Kasumi-1 (cell line): ENCODE measurements at regions not wholly inside any gene's neighbourhood (a gene's known extent, or its start where the extent isn't known, plus 50 kb on each side); places are given as distances from the start of the nearest gene placed in this dataset.
A peak's percentile ranks its signal among the peaks of the same experiment; 100 is the strongest.
"Not testable (repeated sequence)": the region's sequence is repeated elsewhere in the genome, so short reads cannot be mapped to it uniquely, and the experiment has no call there.

Experiments used
- DNase-seq, 2 experiments: peaks; one replicate each; lab custom pipeline; 2025; lab: John Stamatoyannopoulos, UW

GRCh38 chr13:104967836-104968630, 1567.4 kb downstream of the EFNB2 start:
- no peak for DNase-seq

- no peak for DNase-seq
Measured at GRCh38 chr13:104967376-104967775, 1568.1 kb downstream of the EFNB2 start.

GRCh38 chr13:104962411-104962810, 1573.1 kb downstream of the EFNB2 start:
- DNase-seq, result no peak

DNA sequence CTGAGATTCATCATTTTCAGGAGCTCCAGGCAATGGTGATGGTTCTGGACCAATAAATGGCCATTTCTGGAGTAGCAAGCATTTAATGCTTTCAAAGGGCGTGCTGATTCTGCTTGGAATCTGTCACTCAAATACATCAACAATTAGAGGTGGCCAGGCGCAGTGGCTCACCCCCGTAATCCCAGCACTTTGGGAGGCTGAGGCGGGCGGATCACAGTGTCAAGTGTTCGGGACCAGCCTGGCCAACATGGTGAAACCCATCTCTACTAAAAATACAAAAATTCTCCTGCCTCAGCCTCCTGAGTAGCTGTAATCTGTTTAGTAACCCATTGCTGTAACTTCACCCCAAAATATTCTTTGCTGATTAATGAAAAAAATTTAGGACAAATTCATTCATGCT, 1574.2 kb downstream of the EFNB2 start:
- no peak for DNase-seq

GRCh38 chr13:104954210-104954609, 1581.3 kb downstream of the EFNB2 start:
- no peak for DNase-seq

DNA sequence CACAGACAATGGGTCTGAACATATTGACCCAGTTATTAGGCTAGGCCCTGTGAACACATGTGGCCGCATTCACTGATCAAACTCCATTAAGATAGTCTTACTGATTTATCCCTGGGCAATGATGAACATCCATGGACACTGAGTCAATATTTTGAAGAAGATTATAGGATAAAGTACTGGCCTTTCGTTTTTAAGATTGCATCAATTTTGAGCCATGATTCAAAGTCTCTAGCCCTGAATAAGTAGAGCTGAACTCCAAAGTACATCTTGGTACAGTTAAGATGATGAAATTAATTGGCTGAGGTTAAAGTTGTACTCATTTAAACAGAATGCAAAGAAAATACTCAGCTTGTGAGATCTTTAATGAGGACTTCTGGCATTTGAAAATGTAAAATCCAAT, 1581.9 kb downstream of the EFNB2 start:
- no peak for DNase-seq

GRCh38 chr13:104949840-104950740, 1585.4 kb downstream of the EFNB2 start:
- DNase-seq, result no peak

DNA sequence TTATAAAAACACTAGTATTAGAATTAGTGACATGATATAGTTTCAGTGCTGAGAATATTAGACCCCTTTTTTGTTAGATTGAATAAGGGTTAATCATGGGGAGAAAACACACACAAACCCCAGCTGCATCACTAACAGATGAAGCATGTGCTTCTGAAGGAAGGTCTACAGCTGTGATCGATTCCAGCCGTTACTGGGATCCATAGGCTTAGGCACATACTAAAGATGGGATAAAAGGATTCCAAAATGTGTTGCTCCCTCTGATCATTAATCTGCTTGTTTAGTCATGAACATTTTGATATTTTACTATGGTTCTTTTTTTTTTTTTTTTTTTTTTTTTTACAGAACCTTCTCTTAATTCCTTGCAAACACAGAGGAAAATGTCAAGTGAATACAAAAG, 1591.3 kb downstream of the EFNB2 start:
- DNase-seq, result no peak

- DNase-seq, result no peak
Measured at GRCh38 chr13:104943331-104943730, 1592.1 kb downstream of the EFNB2 start.

- no peak for DNase-seq
Measured at GRCh38 chr13:104937881-104938280, 1597.6 kb downstream of the EFNB2 start.

GRCh38 chr13:104936304-104936703, 1599.2 kb downstream of the EFNB2 start:
- no peak for DNase-seq

DNA sequence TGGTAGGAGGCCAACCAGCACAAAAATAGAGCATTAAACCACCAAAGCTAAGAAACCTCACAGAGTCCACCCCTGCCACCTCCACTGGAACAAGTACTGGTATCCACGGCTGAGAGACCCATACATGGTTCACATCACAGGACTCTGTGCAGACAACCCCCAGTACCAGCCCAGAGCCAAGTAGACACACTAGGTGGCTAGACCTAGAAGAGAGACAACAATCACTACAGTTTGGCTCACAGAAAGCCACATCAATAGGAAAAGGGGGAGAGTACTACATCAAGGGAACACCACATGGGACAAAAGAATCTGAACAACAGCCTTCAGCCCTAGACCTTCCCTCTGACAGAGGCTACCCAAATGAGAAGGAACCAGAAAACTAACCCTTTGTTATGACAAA, 1614.9 kb downstream of the EFNB2 start:
- not testable (repeated sequence) for DNase-seq

- no peak for DNase-seq
Measured at GRCh38 chr13:104920091-104920490, 1615.4 kb downstream of the EFNB2 start.

DNA sequence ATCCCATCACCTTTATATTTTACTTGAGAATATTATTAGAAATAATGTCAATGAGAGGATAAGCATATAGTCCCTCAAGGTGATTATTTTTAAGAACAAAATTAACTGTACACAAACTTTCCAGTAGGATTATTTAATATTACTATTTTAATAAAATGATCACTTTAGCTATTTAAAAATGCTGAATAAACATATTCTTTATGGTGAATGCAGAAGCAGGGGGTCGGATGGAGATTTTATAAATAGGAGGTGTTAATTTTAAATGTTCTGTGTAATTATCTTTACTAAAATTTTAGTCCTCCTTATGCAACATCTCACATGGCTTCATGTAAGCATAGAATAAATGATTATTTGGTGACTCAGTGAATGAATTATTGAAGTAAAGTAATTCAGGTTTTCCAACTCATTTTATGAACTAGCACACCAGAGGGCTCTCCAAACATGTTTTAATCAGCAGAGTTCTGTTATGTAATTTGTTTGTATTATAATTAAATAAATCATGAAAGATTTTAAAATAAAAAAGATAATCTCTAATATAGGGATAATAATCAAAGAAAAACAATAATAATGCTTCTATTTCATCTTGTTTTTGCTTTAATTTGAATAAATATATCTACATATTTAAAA, 1635.2 kb downstream of the EFNB2 start:
- DNase-seq, result no peak

DNA sequence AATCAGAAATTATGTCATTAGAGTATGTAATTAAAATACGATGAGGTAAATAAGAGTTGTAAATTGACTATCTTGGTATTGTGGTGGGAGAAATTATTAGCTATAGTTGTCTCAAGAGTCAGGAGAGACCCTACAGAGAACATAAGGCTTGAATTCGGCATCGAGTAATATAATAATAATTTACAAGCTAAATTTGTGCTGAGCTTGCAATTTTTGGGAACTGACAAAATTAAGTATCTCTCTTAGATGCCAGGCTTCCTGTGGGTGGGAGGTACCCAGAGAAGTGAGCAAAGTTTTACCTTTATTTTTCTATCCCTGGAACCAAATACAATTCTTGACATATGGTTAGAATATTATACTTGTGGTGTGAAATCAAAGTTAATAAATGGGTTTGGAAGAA, 1637.0 kb downstream of the EFNB2 start:
- DNase-seq, result no peak

- no peak for DNase-seq
Measured at GRCh38 chr13:104895521-104895920, 1639.9 kb downstream of the EFNB2 start.

DNA sequence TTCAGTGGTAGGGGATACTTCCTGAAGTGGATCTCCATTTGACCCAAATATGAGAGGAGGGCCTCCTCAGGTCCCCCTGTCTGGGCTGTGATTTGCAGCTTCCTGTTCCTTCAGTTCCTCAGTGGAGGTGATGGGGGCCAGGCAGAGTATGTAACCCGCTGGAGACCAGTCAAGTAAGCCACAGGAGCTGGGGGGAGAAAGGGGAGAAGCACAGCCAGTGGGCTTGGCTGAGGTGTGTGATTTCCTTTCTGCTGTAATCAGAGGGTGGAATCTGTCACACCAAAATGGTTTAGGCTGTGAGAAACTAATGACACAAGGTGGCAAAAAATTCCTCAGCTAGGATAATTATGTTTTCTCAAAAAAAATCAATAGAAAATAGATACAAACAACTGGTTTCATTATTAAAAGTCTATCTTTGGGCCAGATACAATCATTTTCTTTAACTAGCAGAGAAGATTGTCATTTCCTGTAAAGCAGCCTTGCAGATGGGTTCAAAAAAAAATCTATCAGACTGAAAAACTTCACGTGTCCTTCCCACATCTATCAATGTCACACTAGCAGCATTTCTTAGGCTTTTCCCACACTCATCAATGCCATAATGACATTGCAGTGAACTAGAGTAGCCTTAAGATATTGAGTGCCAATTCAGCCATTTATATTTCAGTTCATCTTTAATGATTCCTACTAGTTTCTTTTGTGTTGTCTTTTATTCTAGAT, 1660.3 kb downstream of the EFNB2 start:
- DNase-seq, result no peak

GRCh38 chr13:104872153-104872552, 1663.3 kb downstream of the EFNB2 start:
- DNase-seq, result no peak

- no peak for DNase-seq
Measured at GRCh38 chr13:104871456-104871855, 1664.0 kb downstream of the EFNB2 start.

GRCh38 chr13:104869501-104869900, 1666.0 kb downstream of the EFNB2 start:
- DNase-seq, result peak; percentile 69 to 78

DNA sequence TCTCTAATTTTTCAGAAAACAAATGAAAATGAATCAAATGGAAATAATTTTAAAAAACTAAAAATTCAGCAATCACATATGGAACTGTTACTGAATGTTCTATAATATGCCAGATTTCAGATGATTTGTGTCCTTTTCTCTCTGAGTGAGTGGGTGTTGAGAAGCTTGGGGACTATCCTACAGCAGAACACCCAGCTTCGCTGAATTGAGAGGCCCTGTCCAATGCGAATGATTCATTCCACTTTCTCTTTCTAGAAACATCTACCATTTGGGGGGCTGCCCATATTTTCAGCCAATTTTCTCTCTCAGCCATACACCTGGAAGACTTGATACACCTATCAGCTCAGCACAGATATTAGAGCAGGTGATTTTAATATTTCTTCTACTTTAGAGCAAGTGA, 1666.7 kb downstream of the EFNB2 start:
- DNase-seq, result no peak

- no peak for DNase-seq
Measured at GRCh38 chr13:104855581-104855980, 1679.9 kb downstream of the EFNB2 start.
